NCI-H510A (cell line): ENCODE measurements at regions not wholly inside any gene's neighbourhood (a gene's known extent, or its start where the extent isn't known, plus 50 kb on each side); places are given as distances from the start of the nearest gene placed in this dataset.
"Not testable (repeated sequence)": the region's sequence is repeated elsewhere in the genome, so short reads cannot be mapped to it uniquely, and the experiment has no call there.

Source experiments
- DNase-seq: peaks from one replicate; lab custom pipeline; 2025; lab: John Stamatoyannopoulos, UW

GRCh38 chr5:90285581-90285980 lies 124.0 kb downstream of the CETN3 start:
- DNase-seq, result no peak

DNA sequence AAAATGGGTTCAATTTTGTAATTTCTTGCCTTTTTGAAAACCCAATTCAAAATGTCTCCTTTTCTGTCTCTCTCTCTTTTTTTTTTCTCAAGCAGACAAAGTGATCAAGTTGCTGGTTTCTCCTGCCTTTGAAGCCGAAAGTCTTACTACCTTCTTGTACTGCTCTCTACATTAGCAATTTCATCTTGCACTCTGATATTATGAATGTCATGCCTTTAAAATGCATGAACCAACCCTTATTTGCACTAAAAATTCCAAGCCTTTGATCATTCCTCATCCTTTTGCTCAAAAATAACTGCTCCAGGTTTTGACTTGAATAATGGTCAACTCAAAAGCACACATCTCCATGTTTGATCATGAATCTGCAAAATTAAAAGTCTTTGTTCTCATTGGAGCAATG lies 125.2 kb downstream of the CETN3 start:
- DNase-seq, result no peak

- DNase-seq, result no peak
Observed at GRCh38 chr5:90279091-90279490, 130.5 kb downstream of the CETN3 start.

- DNase-seq, result no peak
Observed at GRCh38 chr5:90274216-90274615, 135.3 kb downstream of the CETN3 start.

GRCh38 chr5:90267646-90268045 lies 141.9 kb downstream of the CETN3 start:
- no peak for DNase-seq

- no peak for DNase-seq
Observed at GRCh38 chr5:90265545-90265857, 144.1 kb downstream of the CETN3 start.

DNA sequence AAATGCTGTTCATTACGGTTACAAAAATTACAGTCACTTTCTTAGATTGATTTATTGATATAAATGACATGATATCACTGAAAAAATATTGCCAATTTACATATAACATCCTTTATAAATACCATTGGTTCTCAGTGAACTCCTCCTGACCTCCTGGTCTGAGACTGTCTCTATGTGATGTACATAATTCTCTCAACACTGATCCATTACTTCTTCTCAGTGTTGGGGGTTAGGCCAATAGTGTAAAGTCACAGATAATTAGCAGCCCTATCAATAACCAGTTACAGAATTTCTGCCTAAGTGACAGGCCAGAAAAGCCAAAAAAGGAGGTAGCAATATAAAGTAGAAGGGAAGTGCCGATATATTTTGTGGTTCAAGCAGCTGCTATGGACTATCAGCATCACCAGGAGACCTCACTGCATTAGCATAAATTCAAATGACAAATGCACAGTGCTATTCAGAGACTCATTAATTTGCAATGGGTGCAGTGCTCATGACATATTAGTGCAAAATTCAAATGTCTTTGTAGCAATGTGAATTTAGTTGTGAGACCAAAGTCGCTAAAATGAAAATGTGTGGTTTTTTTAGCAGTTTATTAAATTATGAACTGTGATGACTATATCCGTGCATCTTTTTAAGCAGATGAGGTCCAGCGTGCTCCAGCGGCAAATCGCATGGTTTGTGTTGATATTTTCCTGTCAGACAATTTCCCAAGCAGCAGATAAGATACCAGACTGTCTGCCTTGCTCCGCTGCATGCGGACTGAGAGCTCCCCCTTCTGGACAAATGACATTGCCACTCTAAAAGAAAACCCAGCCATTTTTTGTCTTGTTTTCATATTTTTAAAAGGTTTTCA lies 144.6 kb downstream of the CETN3 start:
- peak; percentile 18 for DNase-seq

DNA sequence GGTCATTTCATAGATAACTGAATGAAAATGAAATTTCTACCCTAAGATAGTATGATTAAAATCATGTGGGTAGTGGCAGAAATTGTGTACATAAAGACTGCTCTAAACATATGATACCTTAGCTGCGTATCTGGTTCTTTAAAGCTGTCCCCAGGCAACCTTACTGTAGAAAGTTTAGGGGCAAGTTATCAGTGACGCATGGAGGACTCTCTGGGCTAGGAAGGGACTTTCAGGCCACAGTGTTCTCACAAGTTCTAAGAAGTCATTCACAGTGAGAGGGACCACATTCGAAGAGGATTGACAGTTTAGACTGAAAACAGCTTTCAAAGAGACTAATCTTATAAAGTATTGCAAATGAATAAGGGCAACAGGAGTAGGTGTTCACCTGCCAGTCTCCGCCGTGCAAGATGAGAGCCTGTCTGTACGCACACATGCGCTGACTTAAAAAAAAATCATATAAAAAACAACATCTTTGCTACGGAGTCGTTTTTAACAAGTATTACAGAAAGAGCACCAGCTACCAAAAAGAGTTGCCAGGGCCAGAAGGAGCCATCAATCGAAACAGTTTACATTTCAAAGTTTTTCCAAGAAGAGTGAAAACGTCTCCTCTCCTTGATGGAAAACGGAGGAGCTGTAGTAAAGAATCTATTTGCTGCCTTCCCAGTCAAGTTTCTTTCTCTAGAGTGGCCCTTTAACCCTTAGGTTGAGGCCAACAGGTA lies 146.3 kb downstream of the CETN3 start:
- no peak for DNase-seq

GRCh38 chr5:90251447-90251846 lies 158.1 kb downstream of the CETN3 start:
- no peak for DNase-seq

DNA sequence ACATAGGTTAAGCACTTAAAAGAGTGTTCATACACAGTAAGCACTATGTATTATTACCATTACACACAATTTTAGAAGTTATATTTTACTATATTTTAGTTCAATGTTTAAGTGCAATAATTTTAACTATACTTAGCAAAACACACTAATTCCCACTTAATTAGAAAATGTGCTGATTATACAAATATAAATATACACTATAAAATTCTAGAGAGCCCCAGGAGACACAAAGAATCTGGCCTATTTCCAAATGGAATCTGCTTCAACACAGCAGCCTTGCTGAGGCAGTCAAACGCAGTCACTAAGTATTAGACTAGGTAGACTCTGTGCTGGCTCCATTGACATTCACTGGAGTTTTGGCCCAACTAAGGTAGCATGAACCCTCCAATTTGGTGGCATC lies 160.9 kb downstream of the CETN3 start:
- no peak for DNase-seq

- not testable (repeated sequence) for DNase-seq
Observed at GRCh38 chr5:90243848-90244247, 165.7 kb downstream of the CETN3 start.

GRCh38 chr5:90233476-90233875 lies 176.1 kb downstream of the CETN3 start:
- DNase-seq, result no peak

DNA sequence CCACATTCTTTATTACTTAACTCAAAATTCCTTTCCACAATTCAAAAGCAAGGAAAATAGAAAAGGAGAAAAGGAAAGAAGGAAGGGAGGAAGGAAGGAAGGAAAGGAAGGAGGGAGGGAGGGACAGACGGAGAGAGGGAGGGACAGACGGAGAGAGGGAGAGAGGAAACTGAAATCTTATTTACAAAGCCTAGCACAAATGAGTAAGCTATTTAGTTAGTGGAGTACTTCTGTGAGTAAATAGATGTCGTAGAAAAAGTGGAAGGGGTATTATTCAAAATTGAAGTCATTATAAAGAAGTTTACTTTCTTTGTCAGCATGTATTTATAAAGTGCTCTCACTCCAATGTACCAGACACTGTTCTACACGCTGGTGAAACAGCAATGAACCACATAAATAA lies 177.9 kb downstream of the CETN3 start:
- DNase-seq, result no peak

DNA sequence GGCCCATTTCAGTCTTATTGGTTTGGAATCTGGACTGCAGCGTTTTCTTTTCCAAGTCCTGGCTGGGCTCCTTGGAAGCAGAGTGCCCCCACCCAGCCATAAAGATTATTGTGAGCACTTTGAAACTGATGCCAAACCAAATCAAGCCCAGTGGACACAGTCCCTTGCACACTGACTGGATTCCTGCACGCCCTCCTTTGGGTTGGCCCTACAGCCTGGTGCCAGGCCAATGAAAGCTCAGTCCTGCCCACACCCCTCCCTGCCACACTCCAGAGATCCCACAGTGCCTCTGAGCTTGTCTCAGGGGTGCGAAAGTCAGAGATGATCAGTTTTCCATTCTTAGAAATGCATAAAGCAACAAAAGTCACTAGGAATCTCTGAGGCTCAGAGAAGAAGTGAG lies 181.9 kb downstream of the CETN3 start:
- DNase-seq, result no peak

- no peak for DNase-seq
Observed at GRCh38 chr5:90226433-90227099, 183.0 kb downstream of the CETN3 start.

DNA sequence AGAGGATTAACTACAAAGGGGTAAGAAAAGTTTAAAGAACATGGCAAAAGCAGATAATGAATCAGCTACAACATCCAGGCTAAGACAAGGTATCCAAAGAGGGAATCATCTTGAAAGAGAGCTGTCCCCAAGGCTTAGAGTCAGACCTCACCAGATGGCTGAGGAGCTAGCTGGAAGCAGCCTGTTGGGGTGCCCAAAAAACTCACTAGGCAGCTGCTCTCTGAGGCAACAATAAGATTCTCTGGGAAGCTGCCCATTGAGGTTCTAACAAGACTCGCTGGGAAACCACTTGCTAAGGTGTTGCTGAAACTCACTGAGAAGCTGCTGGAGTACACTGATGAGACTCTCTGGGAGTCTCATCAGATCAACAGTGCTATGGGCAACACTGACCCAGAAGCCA lies 185.2 kb downstream of the CETN3 start:
- DNase-seq, result no peak

DNA sequence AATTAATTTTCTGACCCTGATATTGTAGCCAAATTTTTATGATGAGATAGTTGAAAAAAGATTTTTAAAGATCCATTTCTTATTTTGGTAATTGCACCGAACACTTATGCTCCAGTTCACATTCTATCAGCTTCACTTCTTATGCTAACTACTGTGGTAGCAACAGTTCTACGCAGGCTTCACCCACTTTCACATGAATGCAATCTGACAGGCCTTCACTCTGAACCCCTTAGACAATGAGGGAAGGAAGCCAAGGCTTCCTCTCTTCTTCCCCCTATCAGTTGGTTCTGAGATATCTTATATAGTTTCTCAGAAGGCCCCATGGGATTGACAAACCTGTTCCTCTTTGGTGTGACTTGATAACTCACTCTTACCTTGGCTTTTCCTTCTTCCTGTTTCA lies 185.8 kb downstream of the CETN3 start:
- DNase-seq, result no peak

GRCh38 chr5:90221951-90222350 lies 187.6 kb downstream of the CETN3 start:
- DNase-seq, result no peak

GRCh38 chr5:90220554-90220953 lies 189.0 kb downstream of the CETN3 start:
- DNase-seq, result no peak

DNA sequence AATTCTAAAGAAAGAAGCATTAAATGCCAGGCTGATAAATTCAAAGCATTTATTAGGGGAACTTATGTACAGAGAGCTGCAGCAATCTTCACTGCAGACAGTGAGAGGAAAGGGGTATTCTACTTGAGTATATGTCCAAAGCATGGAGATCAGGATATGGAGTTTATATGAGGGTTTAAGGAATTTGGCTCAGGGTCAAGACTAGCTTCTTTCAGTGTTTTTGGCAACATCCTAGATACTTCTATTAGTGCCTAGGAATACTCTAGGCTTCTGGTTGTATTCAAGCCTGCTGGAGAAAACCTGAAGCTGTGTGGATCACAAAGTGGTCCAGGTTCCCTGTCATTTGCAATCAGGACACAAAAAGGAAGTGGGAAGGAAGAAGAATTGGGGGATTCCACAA lies 194.6 kb downstream of the CETN3 start:
- DNase-seq, result no peak

DNA sequence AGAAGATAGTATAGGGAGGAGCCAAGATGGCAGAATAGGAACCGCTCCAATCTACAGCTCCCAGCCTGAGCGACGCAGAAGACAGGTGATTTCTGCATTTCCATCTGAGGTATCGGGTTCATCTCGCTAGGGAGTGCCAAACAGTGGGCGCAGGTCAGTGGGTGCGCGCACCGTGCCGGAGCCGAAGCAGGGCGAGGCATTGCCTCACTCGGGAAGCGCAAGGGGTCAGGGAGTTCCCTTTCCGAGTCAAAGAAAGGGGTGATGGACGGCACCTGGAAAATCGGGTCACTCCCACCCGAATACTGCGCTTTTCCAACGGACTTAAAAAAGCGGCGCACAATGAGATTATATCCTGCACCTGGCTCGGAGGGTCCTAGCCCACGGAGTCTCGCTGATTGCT lies 201.2 kb downstream of the CETN3 start:
- not testable (repeated sequence) for DNase-seq

DNA sequence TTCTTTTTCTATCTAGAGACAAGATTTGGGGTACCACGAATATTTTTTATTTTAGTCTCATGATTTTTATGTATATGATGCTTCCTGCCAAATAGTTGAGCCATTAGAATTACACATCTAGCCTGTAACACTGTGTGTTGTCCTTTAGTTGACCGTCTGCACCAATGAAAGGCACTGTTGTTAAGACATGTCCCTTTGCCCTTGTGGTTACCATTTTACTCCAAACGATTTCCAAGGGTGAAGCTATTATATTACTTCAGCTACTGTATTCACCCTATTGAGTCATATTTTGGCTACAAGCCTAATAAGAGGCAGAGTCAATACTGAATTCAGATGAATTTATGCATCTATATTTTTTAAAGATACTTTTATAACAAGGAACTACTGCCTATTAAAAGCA lies 207.6 kb downstream of the CETN3 start:
- DNase-seq, result no peak

DNA sequence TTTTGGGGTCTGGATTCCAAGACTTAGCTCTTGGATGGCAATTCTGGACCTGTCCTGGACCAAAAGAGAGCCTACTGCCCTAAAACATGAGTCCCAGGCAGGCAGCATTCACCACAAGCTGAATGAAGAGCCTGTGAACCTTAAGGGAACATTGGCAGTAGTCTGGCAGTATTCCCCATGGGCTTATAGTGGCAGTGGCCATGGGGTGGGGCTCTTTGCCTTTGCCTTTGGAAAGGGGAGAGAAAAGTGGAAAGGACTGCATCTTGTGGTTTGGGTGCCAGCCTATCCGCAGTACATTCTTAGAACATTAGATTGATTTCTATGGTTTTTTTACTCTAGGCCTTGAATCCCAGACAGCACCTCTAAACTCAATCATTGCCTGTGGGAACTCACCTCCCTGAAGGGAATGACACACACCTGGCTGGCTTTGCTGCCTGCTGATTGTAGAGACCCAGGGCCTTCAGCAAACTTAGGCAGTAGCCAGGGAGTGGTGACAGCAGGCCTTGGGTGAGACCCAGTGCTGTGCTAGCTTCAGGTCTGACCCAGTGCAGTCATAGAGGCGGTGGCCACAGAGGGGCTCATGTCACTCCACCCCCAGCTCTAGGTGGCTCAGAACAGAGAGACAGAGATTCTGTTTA lies 216.3 kb downstream of the CETN3 start:
- no peak for DNase-seq
